Fibroblast of lung (primary cell): ENCODE measurements at regions not wholly inside any gene's neighbourhood (a gene's known extent, or its start where the extent isn't known, plus 50 kb on each side); places are given as distances from the start of the nearest gene placed in this dataset.
A peak's percentile ranks its signal among the peaks of the same experiment; 100 is the strongest.

Source experiments
- DNase-seq, 2 donors: peaks; one replicate each; pipeline versions ENCODE4 v3.0.0 to v3.0.0-alpha.2; 2010; ENCODE audit warnings: low read depth in 2 of 2
- H2AFZ ChIP-seq: 2 replicates; pipeline ENCODE4 v1.5.1; 2012; ENCODE audit warnings: low read length, control low read depth, inconsistent platforms
- H3K27ac ChIP-seq: 2 replicates; pipeline ENCODE4 v1.5.1; 2011; ENCODE audit warnings: low read length, control low read depth; ENCODE audit not compliant: insufficient read depth
- H3K27me3 ChIP-seq: 2 replicates; pipeline ENCODE4 v1.5.1; 2011; ENCODE audit warnings: mild to moderate bottlenecking, low read length; ENCODE audit not compliant: control insufficient read depth, insufficient read depth
- H3K36me3 ChIP-seq: 2 replicates; pipeline ENCODE4 v1.5.1; 2011; ENCODE audit warnings: low read length; ENCODE audit not compliant: control insufficient read depth, insufficient read depth
- H3K4me1 ChIP-seq: 2 replicates; pipeline ENCODE4 v1.5.1; 2011; ENCODE audit warnings: low read length; ENCODE audit not compliant: control insufficient read depth, insufficient read depth; ENCODE audit errors: extremely low read depth
- H3K4me2 ChIP-seq: 2 replicates; pipeline ENCODE4 v1.5.1; 2011; ENCODE audit warnings: low read length, control low read depth; ENCODE audit not compliant: insufficient read depth; ENCODE audit errors: extremely low read depth
- H3K4me3 ChIP-seq, 4 experiments: fragments of 200-600 bp in 1 of 4; sonication (generic) in 1 of 4; replicated peaks in 1 of 4; 2 replicates each; pipeline ENCODE4 v1.5.1; 2011 to 2016; ENCODE audit warnings: low read length in 4 of 4, low read depth in 3 of 4, mild to moderate bottlenecking in 3 of 4, control low read depth in 2 of 4, inconsistent platforms in 1 of 4, mixed read lengths in 1 of 4; ENCODE audit not compliant: insufficient read depth in 1 of 4; ENCODE audit errors: control extremely low read depth in 1 of 4
- H3K79me2 ChIP-seq: 2 replicates; pipeline ENCODE4 v1.5.1; 2012; ENCODE audit warnings: mild to moderate bottlenecking, low read length, inconsistent platforms; ENCODE audit not compliant: control insufficient read depth, insufficient read depth
- H3K9ac ChIP-seq: 2 replicates; pipeline ENCODE4 v1.5.1; 2011; ENCODE audit warnings: mild to moderate bottlenecking, low read length, control low read depth; ENCODE audit not compliant: insufficient read depth
- H3K9me3 ChIP-seq: 2 replicates; pipeline ENCODE4 v1.5.1; 2012; ENCODE audit warnings: low read depth, low read length; ENCODE audit not compliant: control insufficient read depth, insufficient read depth
- H4K20me1 ChIP-seq: 2 replicates; pipeline ENCODE4 v1.5.1; 2011; ENCODE audit warnings: low read length; ENCODE audit not compliant: control insufficient read depth, insufficient read depth; ENCODE audit errors: extremely low read depth
- CTCF ChIP-seq, 2 donors: IDR thresholded peaks in 1 of 2; conservative IDR thresholded peaks in 1 of 2; 1 replicate in 1 of 2; 2 replicates in 1 of 2; pipeline ENCODE4 v1.5.1; 2011 to 2012; ENCODE audit warnings: low read length in 2 of 2, control low read depth in 1 of 2, inconsistent platforms in 1 of 2, low read depth in 1 of 2, mild to moderate bottlenecking in 1 of 2
- EZH2 ChIP-seq: IDR thresholded peaks from 2 replicates; pipeline ENCODE4 v1.5.1; 2012; ENCODE audit warnings: low read length, control low read depth, mild to moderate bottlenecking; ENCODE audit errors: missing control alignments

GRCh38 chr20:52093575-52093974 is 98.0 kb downstream of the ZFP64 start:
- no peaks in the 10 kb centered on the region for H3K4me1 ChIP-seq
- TF ChIP-seq EZH2 = no peak
- no peak for TF ChIP-seq CTCF (conservative IDR thresholded peaks at IDR 0.05 in 1 of 2, IDR thresholded peaks at IDR 0.05 in 1 of 2; ENCODE audit: low read depth in 1 of 2, low read length in 2 of 2)
- no peaks in the 10 kb centered on the region for H3K9me3 ChIP-seq
- H3K36me3 ChIP-seq = no peaks in the 10 kb centered on the region
- H3K27ac ChIP-seq = no peak overlapping the region
- H4K20me1 ChIP-seq = no peaks in the 10 kb centered on the region
- H3K27me3 ChIP-seq = no peaks in the 10 kb centered on the region
- H3K79me2 ChIP-seq = no peaks in the 10 kb centered on the region
- no peak overlapping the region for H2AFZ ChIP-seq
- no peak overlapping the region for H3K4me2 ChIP-seq
- DNase-seq = no peak
- H3K4me3 ChIP-seq = no peak overlapping the region
- H3K9ac ChIP-seq = no peak overlapping the region

GRCh38 chr20:52090035-52090434 is 101.5 kb downstream of the ZFP64 start:
- Histone ChIP-seq H3K36me3 (peaks cover 2% of the 10 kb centered on the region), H3K9me3 (no peaks in the 10 kb centered on the region), H3K4me3 (no peak overlapping the region), H3K27ac (no peak overlapping the region), H3K4me1 (no peaks in the 10 kb centered on the region), H3K27me3 (no peaks in the 10 kb centered on the region), H3K9ac (no peak overlapping the region), H2AFZ (no peak overlapping the region), H3K4me2 (no peak overlapping the region), H4K20me1 (no peaks in the 10 kb centered on the region), H3K79me2 (no peaks in the 10 kb centered on the region)
- DNase-seq = no peak
- TF ChIP-seq CTCF (conservative IDR thresholded peaks at IDR 0.05 in 1 of 2, IDR thresholded peaks at IDR 0.05 in 1 of 2; ENCODE audit: low read depth in 1 of 2, low read length in 2 of 2) (no peak), EZH2 (no peak)

- Histone ChIP-seq H3K4me3 (no peak overlapping the region), H4K20me1 (no peaks in the 10 kb centered on the region), H2AFZ (no peak overlapping the region), H3K27me3 (no peaks in the 10 kb centered on the region), H3K9ac (no peak overlapping the region), H3K4me1 (no peaks in the 10 kb centered on the region), H3K36me3 (peaks cover 4% of the 10 kb centered on the region), H3K27ac (no peak overlapping the region), H3K4me2 (no peak overlapping the region), H3K79me2 (no peaks in the 10 kb centered on the region), H3K9me3 (no peaks in the 10 kb centered on the region)
- peak in 1 of 2 donors; percentile 34 for DNase-seq
- TF ChIP-seq CTCF (conservative IDR thresholded peaks at IDR 0.05 in 1 of 2, IDR thresholded peaks at IDR 0.05 in 1 of 2; ENCODE audit: low read depth in 1 of 2, low read length in 2 of 2) (no peak), EZH2 (no peak)
Observed at GRCh38 chr20:52087471-52087870, 104.1 kb downstream of the ZFP64 start.
